ENCODE measurements at regions not wholly inside any gene's neighbourhood (a gene's known extent, or its start where the extent isn't known, plus 50 kb on each side); places are given as distances from the start of the nearest gene placed in this dataset.

DNA sequence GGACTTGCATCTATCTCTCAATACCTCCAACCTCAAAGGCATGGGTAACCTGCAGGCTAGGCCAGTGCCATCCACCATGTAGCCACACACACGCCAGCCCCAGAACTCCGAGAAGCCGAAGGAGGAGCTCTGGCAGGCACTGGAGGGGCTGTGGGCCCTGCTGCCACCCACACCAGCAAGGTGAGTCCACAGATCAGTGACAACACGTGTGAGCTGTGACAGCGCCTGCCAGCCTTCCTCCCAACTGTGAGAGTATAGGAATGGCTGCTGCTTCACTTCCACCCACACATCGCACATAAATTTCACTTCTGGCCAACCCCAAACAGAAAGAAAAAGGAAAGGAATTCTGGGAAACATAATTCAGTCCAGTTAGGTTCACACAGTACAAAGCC, 422.6 kb downstream of the BCOR start:
- no peak overlapping the region for H3K27ac Mint-ChIP-seq
- H3K4me1 Mint-ChIP-seq (ENCODE audit: low read depth) = no peaks in the 10 kb centered on the region
- H3K9me3 Mint-ChIP-seq = no peaks in the 10 kb centered on the region
- intact Hi-C loops (cut with micrococcal nuclease) = no loop called here
- H3K36me3 Mint-ChIP-seq (ENCODE audit: low read depth) = no peaks in the 10 kb centered on the region
- H3K27me3 Mint-ChIP-seq (ENCODE audit: insufficient read depth) = peaks cover 3% of the 10 kb centered on the region
- no peak overlapping the region for H3K4me3 Mint-ChIP-seq
- DNase-seq (ENCODE audit: low spot score) = no peak

- Mint-ChIP-seq H3K27me3 (ENCODE audit: insufficient read depth) (peaks cover 3% of the 10 kb centered on the region), H3K4me3 (no peak overlapping the region), H3K4me1 (ENCODE audit: low read depth) (no peaks in the 10 kb centered on the region), H3K36me3 (ENCODE audit: low read depth) (no peaks in the 10 kb centered on the region), H3K27ac (no peak overlapping the region), H3K9me3 (no peaks in the 10 kb centered on the region)
- no peak for DNase-seq (ENCODE audit: low spot score)
- intact Hi-C loops (cut with micrococcal nuclease) = no loop called here
Observed at GRCh38 chrX:39675619-39676018, 422.1 kb downstream of the BCOR start.

DNA sequence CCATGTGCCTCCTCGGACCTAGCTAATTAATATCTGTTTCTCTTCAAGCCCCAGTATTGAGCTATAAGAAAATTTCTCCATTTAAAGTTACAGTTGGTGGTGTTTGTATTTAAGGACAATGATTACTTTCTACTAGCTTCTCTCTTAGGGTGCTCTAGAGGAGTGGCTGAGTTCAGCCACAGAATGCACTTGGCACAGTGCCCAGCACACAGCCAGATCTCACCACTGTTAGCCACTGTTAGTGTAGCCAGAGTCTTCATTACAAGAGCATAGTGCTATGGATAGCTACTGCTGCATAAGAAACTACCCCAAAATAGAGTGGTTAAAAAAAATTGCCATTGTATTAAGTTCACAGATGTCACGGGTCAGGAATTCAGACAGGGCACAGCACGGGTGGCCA, 421.3 kb downstream of the BCOR start:
- no peak for DNase-seq (ENCODE audit: low spot score)

GRCh38 chrX:39677585-39677977, 420.2 kb downstream of the BCOR start:
- Mint-ChIP-seq H3K4me3 (no peak overlapping the region), H3K36me3 (ENCODE audit: low read depth) (no peaks in the 10 kb centered on the region), H3K9me3 (no peaks in the 10 kb centered on the region), H3K27ac (no peak overlapping the region), H3K4me1 (ENCODE audit: low read depth) (no peaks in the 10 kb centered on the region), H3K27me3 (ENCODE audit: insufficient read depth) (peaks cover 3% of the 10 kb centered on the region)
- no peak for DNase-seq (ENCODE audit: low spot score)
- intact Hi-C loops (cut with micrococcal nuclease) = no loop called here

More for the DNA sequence above, 421.3 kb downstream of the BCOR start:
- Mint-ChIP-seq H3K27ac (no peak overlapping the region), H3K27me3 (ENCODE audit: insufficient read depth) (peaks cover 3% of the 10 kb centered on the region), H3K4me1 (ENCODE audit: low read depth) (no peaks in the 10 kb centered on the region), H3K9me3 (no peaks in the 10 kb centered on the region), H3K4me3 (no peak overlapping the region), H3K36me3 (ENCODE audit: low read depth) (no peaks in the 10 kb centered on the region)
- intact Hi-C loops (cut with micrococcal nuclease) = no loop called here

DNA sequence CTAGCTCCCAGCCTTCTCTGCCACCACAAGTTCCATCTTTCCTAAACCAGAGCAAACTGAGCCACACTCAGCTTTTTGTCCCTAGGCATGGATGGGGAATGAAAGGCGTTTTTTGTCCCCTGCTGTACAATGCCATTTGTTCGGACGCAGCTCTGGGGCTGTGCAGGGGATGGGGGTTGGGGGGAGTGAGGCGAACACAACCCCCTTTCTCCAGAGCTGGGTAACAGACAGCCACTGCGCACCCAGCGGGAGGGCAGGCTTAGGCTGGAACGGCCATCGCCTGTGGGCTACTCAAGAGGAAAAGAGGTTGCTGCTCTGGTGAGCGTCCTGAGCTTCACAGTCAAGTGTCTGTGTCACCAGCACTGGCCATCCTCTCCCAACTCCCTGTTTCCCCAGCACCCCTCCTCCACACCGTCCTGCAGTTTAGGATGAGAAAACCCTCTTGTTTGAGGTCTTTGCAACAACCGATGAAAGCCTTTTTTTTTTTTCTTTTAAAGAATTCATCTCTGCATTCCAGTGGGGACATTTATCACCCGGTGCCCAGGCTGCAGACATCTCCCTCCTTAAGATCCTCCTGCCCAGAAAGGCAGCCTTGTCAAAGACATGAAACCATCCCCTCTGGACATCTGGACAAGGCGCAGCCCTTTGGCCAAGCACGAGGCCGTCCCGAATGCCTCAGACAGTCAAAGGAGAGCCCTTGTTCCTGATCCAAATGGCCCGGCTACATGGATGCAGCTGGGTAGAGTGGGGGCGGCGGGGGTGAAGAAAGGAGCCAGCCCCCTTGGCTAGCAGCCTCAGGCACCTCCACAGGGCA, 419.6 kb downstream of the BCOR start:
- no peak overlapping the region for H3K4me3 Mint-ChIP-seq
- no peaks in the 10 kb centered on the region for H3K9me3 Mint-ChIP-seq
- no peak overlapping the region for H3K27ac Mint-ChIP-seq
- intact Hi-C loops (cut with micrococcal nuclease) = no loop called here
- no peak for DNase-seq (ENCODE audit: low spot score)
- no peaks in the 10 kb centered on the region for H3K4me1 Mint-ChIP-seq (ENCODE audit: low read depth)
- peaks cover 3% of the 10 kb centered on the region for H3K27me3 Mint-ChIP-seq (ENCODE audit: insufficient read depth)
- H3K36me3 Mint-ChIP-seq (ENCODE audit: low read depth) = no peaks in the 10 kb centered on the region

GRCh38 chrX:39678914-39679313, 418.8 kb downstream of the BCOR start:
- DNase-seq (ENCODE audit: low spot score) = no peak
- H3K36me3 Mint-ChIP-seq (ENCODE audit: low read depth) = no peaks in the 10 kb centered on the region
- no peaks in the 10 kb centered on the region for H3K9me3 Mint-ChIP-seq
- intact Hi-C loops (cut with micrococcal nuclease) = no loop called here
- H3K27ac Mint-ChIP-seq = no peak overlapping the region
- H3K4me1 Mint-ChIP-seq (ENCODE audit: low read depth) = no peaks in the 10 kb centered on the region
- H3K4me3 Mint-ChIP-seq = no peak overlapping the region
- no peaks in the 10 kb centered on the region for H3K27me3 Mint-ChIP-seq (ENCODE audit: insufficient read depth)

DNA sequence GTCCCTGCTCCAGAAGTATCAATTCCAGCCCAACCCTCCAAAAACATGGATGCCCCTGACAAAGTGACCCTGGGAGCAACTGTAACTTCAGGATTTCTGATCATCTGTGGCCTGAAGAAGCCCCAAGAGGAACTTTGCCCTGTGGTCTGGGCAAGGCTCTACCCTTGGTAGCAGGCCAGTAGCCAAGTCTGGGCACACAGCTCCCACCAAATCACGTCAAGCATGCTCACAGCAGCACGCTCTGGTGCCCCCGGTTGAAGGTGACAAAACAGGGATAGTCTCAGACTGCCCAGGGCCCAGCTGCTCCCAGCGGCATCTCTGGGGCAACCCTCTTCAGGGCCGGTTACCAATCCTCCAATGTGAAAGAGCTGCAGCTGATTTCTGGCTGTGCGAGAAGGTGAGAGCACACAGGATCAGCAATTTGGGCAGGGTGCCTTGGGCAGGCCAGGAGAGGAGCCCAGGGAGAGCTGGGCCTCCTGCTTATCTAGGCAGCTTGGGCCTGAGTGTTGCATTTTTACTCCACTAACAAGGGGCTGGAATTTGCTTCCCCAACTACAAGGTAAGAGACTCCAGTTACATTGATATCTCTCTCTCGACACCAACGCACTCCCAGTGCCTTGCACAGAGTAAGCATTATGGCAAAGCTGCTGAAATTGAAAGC, 418.1 kb downstream of the BCOR start:
- no peak for DNase-seq (ENCODE audit: low spot score)
- intact Hi-C loops (cut with micrococcal nuclease) = no loop called here
- Mint-ChIP-seq H3K4me3 (no peak overlapping the region), H3K4me1 (ENCODE audit: low read depth) (no peaks in the 10 kb centered on the region), H3K9me3 (no peaks in the 10 kb centered on the region), H3K27ac (no peak overlapping the region), H3K27me3 (ENCODE audit: insufficient read depth) (peaks cover under 1% of the 10 kb centered on the region), H3K36me3 (ENCODE audit: low read depth) (no peaks in the 10 kb centered on the region)

DNA sequence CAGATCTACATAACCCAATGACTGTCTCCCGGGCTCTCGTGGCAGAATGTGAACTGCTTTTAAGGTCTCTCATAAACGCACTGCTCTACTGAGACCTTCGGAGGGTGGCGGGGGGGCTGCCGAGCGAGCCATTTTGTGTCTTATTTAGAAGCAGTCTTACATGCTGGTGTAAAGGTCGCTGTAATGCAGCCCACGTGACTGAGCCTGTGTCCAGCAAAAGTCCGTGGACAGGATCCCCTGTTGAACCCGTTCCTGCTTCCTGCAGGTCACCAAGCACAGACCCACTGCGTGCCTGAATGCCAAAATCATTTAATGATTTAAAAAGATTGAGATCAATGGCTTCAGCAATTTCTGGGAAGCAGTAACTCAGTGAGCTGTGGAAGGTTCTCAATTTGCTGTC, 415.9 kb downstream of the BCOR start:
- H3K27me3 Mint-ChIP-seq (ENCODE audit: insufficient read depth) = peaks cover 18% of the 10 kb centered on the region
- H3K9me3 Mint-ChIP-seq = no peaks in the 10 kb centered on the region
- H3K4me1 Mint-ChIP-seq (ENCODE audit: low read depth) = no peaks in the 10 kb centered on the region
- H3K4me3 Mint-ChIP-seq = no peak overlapping the region
- no peaks in the 10 kb centered on the region for H3K36me3 Mint-ChIP-seq (ENCODE audit: low read depth)
- intact Hi-C loops (cut with micrococcal nuclease) = no loop called here
- no peak overlapping the region for H3K27ac Mint-ChIP-seq
- no peak for DNase-seq (ENCODE audit: low spot score)

DNA sequence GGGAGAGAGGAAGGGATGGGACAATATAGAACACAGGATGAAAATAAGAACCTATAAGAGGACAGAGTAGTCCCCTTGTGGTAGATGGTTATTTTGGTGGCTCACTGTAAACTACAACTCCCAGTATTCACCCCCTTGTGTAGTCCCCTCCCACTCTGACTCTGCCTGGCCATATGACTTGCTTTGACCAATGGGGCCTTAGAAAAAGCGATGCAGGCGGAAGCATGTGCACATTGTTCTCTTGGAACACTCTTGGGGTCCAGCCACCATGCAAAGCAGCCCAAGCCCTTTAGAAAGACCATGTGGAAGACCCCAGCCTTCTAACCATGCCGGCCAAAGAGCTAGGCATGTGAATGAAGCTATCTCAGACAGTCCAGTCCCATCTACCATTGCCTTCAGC, 415.0 kb downstream of the BCOR start:
- H3K36me3 Mint-ChIP-seq (ENCODE audit: low read depth) = no peaks in the 10 kb centered on the region
- DNase-seq (ENCODE audit: low spot score) = no peak
- peaks cover 20% of the 10 kb centered on the region for H3K27me3 Mint-ChIP-seq (ENCODE audit: insufficient read depth)
- intact Hi-C loops (cut with micrococcal nuclease) = no loop called here
- no peak overlapping the region for H3K27ac Mint-ChIP-seq
- H3K4me3 Mint-ChIP-seq = no peak overlapping the region
- no peaks in the 10 kb centered on the region for H3K9me3 Mint-ChIP-seq
- H3K4me1 Mint-ChIP-seq (ENCODE audit: low read depth) = no peaks in the 10 kb centered on the region

DNA sequence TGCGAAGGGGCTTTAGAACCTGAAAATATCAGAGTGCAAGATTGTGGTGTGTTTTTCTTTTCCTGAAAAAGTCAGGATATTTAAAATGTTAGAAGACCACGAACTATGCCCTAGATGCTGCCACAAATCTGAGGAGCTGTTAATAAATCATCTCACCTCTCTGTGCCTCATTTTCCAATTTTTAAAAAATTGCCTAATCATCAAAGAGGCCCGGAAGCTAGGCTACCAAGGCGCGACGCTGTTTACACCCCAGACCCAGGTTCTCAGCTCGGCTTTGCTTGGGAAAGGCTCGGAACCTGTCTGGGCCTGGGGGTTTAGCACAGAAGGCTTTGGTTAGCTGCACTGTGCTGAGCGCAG, 409.6 kb downstream of the BCOR start:
- intact Hi-C loops (cut with micrococcal nuclease) = no loop called here
- Mint-ChIP-seq H3K9me3 (no peaks in the 10 kb centered on the region), H3K4me3 (no peak overlapping the region), H3K4me1 (ENCODE audit: low read depth) (no peaks in the 10 kb centered on the region), H3K27me3 (ENCODE audit: insufficient read depth) (peaks cover 27% of the 10 kb centered on the region), H3K27ac (no peak overlapping the region), H3K36me3 (ENCODE audit: low read depth) (no peaks in the 10 kb centered on the region)
- no peak for DNase-seq (ENCODE audit: low spot score)

DNA sequence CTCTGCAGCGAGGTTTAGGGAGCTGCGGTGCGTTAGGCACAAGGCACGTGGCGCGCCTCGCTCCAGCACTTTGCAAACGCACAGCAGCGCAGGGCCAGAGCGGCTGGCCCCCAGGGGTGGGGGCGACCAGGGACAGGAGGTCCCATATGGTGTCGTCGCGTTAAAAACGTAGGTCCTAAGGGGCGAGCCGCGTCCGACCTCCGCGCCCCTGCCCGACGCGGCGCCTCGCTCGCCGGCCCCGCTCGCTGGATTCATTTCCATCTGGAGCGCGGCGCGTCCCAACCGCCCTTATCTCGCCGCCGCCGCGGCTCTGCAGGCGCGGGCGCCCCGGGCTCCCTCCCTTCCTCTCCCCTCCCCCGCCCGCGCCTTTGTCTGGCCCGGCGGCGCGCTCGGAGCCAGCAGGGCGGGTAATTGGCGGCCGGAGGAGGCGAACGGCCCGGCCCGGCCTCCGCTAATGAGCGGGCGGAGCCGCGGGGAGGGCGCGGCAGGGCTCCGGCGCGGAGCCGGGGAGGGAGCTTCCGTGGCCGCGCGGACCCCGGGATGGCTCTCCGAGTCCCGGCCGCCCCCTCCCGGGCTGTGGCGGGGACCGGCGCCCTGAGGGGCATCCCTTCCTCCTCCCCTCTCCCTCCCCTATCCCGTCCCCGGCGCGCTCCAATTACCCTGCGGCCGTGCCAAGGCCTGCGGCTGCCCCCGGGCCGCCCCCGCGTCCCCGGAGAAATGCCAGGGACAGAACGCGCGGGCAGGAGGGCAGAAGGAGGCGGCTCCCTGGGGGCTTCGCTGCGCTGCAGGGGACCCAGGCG, 409.0 kb downstream of the BCOR start:
- Mint-ChIP-seq H3K36me3 (ENCODE audit: low read depth) (no peaks in the 10 kb centered on the region), H3K27me3 (ENCODE audit: insufficient read depth) (peaks cover 27% of the 10 kb centered on the region), H3K4me1 (ENCODE audit: low read depth) (no peaks in the 10 kb centered on the region), H3K27ac (no peak overlapping the region), H3K9me3 (no peaks in the 10 kb centered on the region), H3K4me3 (no peak overlapping the region)
- DNase-seq (ENCODE audit: low spot score) = no peak
- intact Hi-C loops (cut with micrococcal nuclease) = no loop called here

GRCh38 chrX:39689376-39690104, 408.2 kb downstream of the BCOR start:
- no peak for DNase-seq (ENCODE audit: low spot score)
- H3K9me3 Mint-ChIP-seq = no peaks in the 10 kb centered on the region
- no peak overlapping the region for H3K27ac Mint-ChIP-seq
- intact Hi-C loops (cut with micrococcal nuclease) = no loop called here
- H3K4me1 Mint-ChIP-seq (ENCODE audit: low read depth) = no peaks in the 10 kb centered on the region
- H3K36me3 Mint-ChIP-seq (ENCODE audit: low read depth) = no peaks in the 10 kb centered on the region
- peak overlapping the region; percentile 22 for H3K4me3 Mint-ChIP-seq
- H3K27me3 Mint-ChIP-seq (ENCODE audit: insufficient read depth) = peaks cover 29% of the 10 kb centered on the region
